Esophagus squamous epithelium (tissue), 5 donors: ENCODE measurements at regions not wholly inside any gene's neighbourhood (a gene's known extent, or its start where the extent isn't known, plus 50 kb on each side); places are given as distances from the start of the nearest gene placed in this dataset.

Source experiments
- DNase-seq: peaks from one replicate; lab custom pipeline; 2025; lab: John Stamatoyannopoulos, UW
- H3K27ac ChIP-seq, 4 donors: fragments of 200-600 bp; sonication (generic); one replicate each; pipeline ENCODE4 v1.5.1; 2016 to 2019; ENCODE audit warnings: mild to moderate bottlenecking in 1 of 4
- H3K27me3 ChIP-seq, 4 donors: fragments of 200-600 bp; sonication (generic); 1 replicate in 3 of 4; 2 replicates in 1 of 4; pipeline versions ENCODE4 v1.5.1 to v1.6.0; 2017 to 2021; ENCODE audit warnings: antibody characterized with exemption in 1 of 4
- H3K36me3 ChIP-seq, 3 donors: fragments of 200-600 bp; sonication (generic); one replicate each; pipeline ENCODE4 v1.5.1; 2016 to 2019
- H3K4me1 ChIP-seq, 3 donors: fragments of 200-600 bp; sonication (generic); one replicate each; pipeline ENCODE4 v1.5.1; 2017 to 2019
- H3K4me3 ChIP-seq, 4 donors: fragments of 200-600 bp; sonication (generic); 1 replicate in 3 of 4; 2 replicates in 1 of 4; pipeline ENCODE4 v1.5.1; 2016 to 2019; ENCODE audit warnings: mild to moderate bottlenecking in 2 of 4, moderate library complexity in 1 of 4
- H3K9me3 ChIP-seq, 3 donors: fragments of 200-600 bp; sonication (generic); one replicate each; pipeline ENCODE4 v1.5.1; 2016 to 2019
- POLR2A ChIP-seq, 4 donors: fragments of 450-650 bp; IDR thresholded peaks; one replicate each; pipeline ENCODE4 v1.6.1; 2017; ENCODE audit warnings: antibody characterized with exemption in 4 of 4, mild to moderate bottlenecking in 4 of 4, moderate library complexity in 3 of 4
- WGBS, 2 donors: methylation state at CpG; one replicate each; pipeline ENCODE4 v1.1.5; 2018; 5-methylcytosine and 5-hydroxymethylcytosine counted together
- intact Hi-C: fragments of 100-400 bp; cut with DNase I; formaldehyde crosslinking; loops from one replicate; pipeline ENCODE4 v1.15.0; 2022
- TF ChIP-seq, protein P1 (sequence below), 6 experiments: fragments of 450-650 bp in 4 of 6; fragments of 200-600 bp in 2 of 6; sonication (generic) in 2 of 6; IDR thresholded peaks; one replicate each; pipeline ENCODE4 v1.5.1; 2016 to 2019; ENCODE audit warnings: antibody characterized with exemption in 6 of 6, mild to moderate bottlenecking in 4 of 6, moderate library complexity in 4 of 6
- donor health status: DM: yes; HTN: yes; CAD: no.

DNA sequence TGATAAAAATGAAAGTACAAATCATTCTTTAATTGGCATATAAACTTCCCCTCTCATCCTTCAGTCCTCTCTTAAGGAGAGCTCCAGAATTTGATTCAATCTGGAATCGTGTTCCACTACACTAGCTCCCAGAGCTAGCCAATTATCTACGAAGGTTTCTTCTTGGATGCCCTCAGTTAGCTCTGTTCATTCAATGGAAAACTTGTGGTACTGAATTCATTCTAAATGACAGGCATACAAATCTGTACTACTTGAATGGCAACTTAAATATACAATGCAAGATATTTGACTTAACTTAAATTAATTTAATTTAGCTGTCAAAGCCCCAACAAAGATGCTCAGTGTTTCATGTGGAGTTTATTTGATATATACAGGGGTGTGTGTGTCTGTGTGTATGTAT, 1474.2 kb upstream of the CELF4 start:
- intact Hi-C loops: no loop called here
- H3K9me3 ChIP-seq: no peaks in the 10 kb centered on the region
- H3K36me3 ChIP-seq: no peaks in the 10 kb centered on the region
- TF ChIP-seq, protein P1, sequence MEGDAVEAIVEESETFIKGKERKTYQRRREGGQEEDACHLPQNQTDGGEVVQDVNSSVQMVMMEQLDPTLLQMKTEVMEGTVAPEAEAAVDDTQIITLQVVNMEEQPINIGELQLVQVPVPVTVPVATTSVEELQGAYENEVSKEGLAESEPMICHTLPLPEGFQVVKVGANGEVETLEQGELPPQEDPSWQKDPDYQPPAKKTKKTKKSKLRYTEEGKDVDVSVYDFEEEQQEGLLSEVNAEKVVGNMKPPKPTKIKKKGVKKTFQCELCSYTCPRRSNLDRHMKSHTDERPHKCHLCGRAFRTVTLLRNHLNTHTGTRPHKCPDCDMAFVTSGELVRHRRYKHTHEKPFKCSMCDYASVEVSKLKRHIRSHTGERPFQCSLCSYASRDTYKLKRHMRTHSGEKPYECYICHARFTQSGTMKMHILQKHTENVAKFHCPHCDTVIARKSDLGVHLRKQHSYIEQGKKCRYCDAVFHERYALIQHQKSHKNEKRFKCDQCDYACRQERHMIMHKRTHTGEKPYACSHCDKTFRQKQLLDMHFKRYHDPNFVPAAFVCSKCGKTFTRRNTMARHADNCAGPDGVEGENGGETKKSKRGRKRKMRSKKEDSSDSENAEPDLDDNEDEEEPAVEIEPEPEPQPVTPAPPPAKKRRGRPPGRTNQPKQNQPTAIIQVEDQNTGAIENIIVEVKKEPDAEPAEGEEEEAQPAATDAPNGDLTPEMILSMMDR (IDR thresholded peaks at IDR 0.05): no peak
- TF ChIP-seq POLR2A (IDR thresholded peaks at IDR 0.05): no peak
- H3K27ac ChIP-seq: no peak overlapping the region
- WGBS, 2 donors: 72 to 78% methylated on average over 2 of the region's 2 CpGs
- DNase-seq: no peak
- no peaks in the 10 kb centered on the region for H3K27me3 ChIP-seq
- H3K4me3 ChIP-seq: no peak overlapping the region
- H3K4me1 ChIP-seq: no peaks in the 10 kb centered on the region

DNA sequence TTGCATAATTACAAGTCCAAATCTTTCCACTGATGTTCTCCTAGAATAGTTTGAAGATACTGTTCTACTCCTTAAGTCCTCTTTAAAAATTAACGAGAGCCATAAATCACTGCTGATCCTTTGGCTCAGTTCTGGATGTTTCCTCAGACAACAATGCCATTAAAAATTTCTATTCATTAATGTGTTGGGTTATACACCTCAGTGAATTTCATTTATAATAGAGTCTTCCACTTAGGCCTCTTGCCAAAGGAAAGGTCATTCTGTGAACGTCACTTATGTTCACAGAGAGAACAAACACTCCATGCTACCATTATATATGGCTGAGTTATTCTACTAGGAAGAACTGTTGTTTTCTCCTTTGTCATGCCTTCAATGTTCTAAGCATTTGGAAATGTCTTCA, 1472.3 kb upstream of the CELF4 start:
- H3K36me3 ChIP-seq: no peaks in the 10 kb centered on the region
- DNase-seq: no peak
- intact Hi-C loops: no loop called here
- no peak overlapping the region for H3K27ac ChIP-seq
- H3K4me3 ChIP-seq: no peak overlapping the region
- TF ChIP-seq, protein P1 (IDR thresholded peaks at IDR 0.05): no peak
- TF ChIP-seq POLR2A (IDR thresholded peaks at IDR 0.05): no peak
- H3K4me1 ChIP-seq: no peaks in the 10 kb centered on the region
- no peaks in the 10 kb centered on the region for H3K27me3 ChIP-seq
- WGBS, 2 donors: 25 to 35% methylated on average over 2 of the region's 2 CpGs
- H3K9me3 ChIP-seq: no peaks in the 10 kb centered on the region

DNA sequence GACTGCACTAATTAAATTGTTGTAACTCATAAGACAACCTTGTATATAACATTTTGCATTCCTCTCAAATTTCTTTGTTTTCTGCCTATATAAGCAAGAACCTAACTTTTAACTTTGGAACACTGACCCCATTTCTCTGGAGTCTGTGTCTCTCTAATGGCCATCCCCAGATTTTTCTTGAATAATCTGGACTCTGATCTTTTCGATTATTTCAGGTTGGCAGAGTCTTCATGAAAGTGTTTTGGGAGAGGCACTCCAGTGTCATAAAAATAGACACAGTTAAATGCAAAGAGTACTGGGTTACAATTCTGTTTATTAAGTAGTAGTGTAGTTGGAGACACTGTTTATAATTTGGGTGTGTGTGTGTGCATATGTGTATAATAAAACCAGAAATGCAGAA, 1467.7 kb upstream of the CELF4 start:
- Histone ChIP-seq H3K27me3 (no peaks in the 10 kb centered on the region), H3K4me1 (no peaks in the 10 kb centered on the region), H3K27ac (no peak overlapping the region), H3K9me3 (no peaks in the 10 kb centered on the region), H3K4me3 (no peak overlapping the region), H3K36me3 (no peaks in the 10 kb centered on the region)
- no peak for DNase-seq
- WGBS, 2 donors: 63 to 76% methylated on average over 1 of the region's 1 CpG
- intact Hi-C loops: no loop called here
- TF ChIP-seq, protein P1 (IDR thresholded peaks at IDR 0.05): no peak
- TF ChIP-seq POLR2A (IDR thresholded peaks at IDR 0.05): no peak

DNA sequence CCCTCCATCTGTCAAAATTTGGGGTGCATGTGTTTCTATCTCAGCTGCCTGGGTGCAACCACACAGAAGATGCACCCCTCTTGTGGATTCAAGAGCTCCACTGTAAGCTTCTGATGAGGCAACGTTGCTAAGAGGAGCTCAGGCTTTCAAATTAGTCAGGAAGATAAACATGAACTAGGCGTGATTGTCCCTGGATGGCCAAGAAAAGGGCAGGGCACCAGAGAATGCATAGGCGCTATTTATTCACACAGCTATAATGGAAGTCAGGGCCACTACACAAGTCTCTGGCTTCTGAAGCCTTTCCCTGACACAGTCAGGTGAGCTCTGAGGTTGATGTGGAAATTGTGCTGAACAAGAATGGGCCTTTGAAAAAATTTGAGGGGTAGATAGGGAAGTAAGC, 1466.0 kb upstream of the CELF4 start:
- TF ChIP-seq, protein P1 (IDR thresholded peaks at IDR 0.05): no peak
- no peak for TF ChIP-seq POLR2A (IDR thresholded peaks at IDR 0.05)
- no peak overlapping the region for H3K4me3 ChIP-seq
- no peaks in the 10 kb centered on the region for H3K36me3 ChIP-seq
- intact Hi-C loops: no loop called here
- no peak for DNase-seq
- H3K27ac ChIP-seq: no peak overlapping the region
- H3K9me3 ChIP-seq: no peaks in the 10 kb centered on the region
- WGBS, 2 donors: 59 to 80% methylated on average over 3 of the region's 3 CpGs
- H3K4me1 ChIP-seq: no peaks in the 10 kb centered on the region
- no peaks in the 10 kb centered on the region for H3K27me3 ChIP-seq

DNA sequence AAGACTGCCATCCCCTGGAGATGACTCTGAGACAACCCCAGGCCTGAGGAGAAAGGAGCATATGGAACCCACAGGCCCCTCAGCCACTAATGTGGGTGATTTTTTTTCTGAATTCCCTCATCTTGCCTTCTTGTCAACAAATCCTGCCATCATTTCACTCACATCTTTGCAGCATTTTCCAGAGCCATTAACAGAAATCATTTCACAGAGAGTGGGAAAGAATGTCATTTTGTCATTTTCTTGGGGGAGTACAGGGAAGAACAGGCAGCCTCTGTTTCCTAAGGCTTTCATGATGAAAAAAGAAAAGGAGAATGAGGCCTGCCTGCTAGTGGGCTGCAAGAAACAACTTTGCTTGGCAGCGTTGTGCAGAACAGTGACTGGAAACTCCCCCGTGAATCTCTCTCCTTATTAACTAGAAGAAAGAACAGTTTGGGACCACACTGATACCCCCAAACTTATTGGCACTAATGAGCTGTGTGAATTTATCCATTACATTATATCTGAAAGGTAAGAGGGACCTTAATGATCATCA, 1464.6 kb upstream of the CELF4 start:
- intact Hi-C loops: no loop called here
- no peaks in the 10 kb centered on the region for H3K27me3 ChIP-seq
- no peaks in the 10 kb centered on the region for H3K9me3 ChIP-seq
- DNase-seq: no peak
- no peaks in the 10 kb centered on the region for H3K4me1 ChIP-seq
- WGBS, 2 donors: 74 to 83% methylated on average over 2 of the region's 2 CpGs
- H3K36me3 ChIP-seq: no peaks in the 10 kb centered on the region
- TF ChIP-seq POLR2A (IDR thresholded peaks at IDR 0.05): no peak
- TF ChIP-seq, protein P1 (IDR thresholded peaks at IDR 0.05): no peak
- no peak overlapping the region for H3K27ac ChIP-seq
- no peak overlapping the region for H3K4me3 ChIP-seq
